SK-N-DZ (cell line): ENCODE measurements at regions not wholly inside any gene's neighbourhood (a gene's known extent, or its start where the extent isn't known, plus 50 kb on each side); places are given as distances from the start of the nearest gene placed in this dataset.
"Not testable (repeated sequence)": the region's sequence is repeated elsewhere in the genome, so short reads cannot be mapped to it uniquely, and the experiment has no call there.

ENCODE experiments used
- DNase-seq: peaks from one replicate; pipeline ENCODE4 v3.0.0-alpha.2; 2015; ENCODE audit warnings: low spot score

DNA sequence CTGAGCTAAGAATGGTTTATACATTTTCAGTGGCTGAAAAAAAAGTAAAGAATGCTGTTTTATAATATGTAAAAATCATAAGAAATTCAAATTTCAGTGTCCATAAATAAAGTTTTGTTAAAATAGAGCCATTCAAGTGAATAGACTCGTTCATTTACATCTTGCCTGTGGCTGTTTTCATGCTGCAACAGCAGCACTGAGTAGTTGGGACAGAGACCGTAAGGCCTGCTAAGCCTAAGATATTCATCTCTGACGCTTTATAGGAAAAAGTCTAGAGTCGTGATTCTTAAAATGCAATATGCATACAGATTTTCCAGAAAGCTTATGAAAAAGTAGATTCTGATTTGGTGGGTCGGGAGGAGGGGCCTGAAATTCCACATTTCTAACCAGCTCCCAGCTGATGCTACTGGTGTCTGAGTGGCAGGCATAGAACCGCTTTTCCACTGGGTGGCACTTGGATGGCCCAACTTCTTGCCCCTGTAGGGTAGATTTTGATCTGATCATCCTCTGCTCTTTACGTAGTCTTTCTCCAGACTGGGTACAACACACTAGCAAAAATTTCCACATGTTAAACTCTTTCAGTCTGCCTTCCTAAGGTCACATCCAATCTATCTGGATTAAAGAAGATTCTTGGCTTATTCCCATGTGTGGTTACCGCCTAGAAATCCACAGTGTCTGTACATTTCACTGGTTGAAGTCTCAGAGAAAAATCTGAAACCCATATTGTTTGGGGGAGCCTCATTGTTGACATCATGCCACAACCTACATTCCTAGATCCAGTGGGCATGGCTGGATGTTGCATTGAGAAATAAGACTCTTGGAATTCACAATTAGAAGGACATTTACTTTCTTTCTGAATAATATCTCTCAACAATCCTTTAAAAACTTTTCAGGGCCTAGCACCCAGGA lies 151.2 kb downstream of the C12orf75 start:
- DNase-seq = no peak

- DNase-seq = no peak
Observed at GRCh38 chr12:105482951-105483350, 152.5 kb downstream of the C12orf75 start.

DNA sequence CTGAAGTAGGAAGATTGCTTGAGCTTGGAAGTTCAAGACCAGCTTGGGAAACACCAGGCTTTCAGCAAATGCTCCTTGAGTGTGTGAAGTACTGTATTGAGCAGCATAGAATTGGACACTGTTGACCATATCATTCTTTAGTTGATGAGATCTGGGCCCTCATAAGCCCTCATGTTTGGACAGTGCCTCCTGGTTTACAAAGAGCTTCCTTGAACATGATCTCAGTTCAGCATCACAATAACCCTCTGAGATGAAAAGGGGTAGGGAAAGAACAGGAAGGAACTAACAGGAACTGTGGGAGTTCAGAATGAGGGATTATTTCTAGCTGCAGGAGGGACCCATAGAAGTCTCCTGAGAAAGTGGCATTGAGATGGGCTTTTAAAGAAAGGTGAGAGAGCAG lies 153.2 kb downstream of the C12orf75 start:
- no peak for DNase-seq

DNA sequence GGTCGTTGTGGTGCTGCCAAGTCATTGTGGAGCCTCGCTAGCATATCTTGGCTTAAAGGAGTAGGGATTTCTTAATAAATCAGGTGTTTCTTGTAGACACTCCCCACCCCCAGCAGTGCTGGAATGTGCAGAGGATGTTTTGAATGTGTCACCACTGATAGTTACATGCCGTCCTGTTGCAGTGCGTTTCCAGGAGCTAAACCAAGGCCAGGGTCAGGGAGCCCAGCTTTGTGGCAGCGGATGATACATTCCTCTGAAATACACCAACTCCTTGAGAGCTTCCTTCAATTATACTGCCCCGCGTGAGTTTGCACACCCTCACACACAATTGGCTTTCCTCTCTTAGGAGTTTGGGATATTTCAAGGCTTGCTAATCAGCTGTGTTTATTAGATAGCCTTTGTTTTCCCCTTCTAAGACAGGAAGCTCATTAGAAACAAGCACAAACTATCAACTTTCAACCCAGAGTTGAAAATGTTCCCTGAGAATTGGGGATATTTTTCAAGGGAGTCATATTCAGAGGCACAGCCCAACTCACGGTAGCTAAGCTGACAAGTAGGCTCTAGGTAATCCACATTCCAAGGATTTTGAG lies 154.9 kb downstream of the C12orf75 start:
- no peak for DNase-seq

GRCh38 chr12:105485921-105486320 lies 155.4 kb downstream of the C12orf75 start:
- no peak for DNase-seq

- DNase-seq = no peak
Observed at GRCh38 chr12:105487963-105488362, 157.5 kb downstream of the C12orf75 start.

DNA sequence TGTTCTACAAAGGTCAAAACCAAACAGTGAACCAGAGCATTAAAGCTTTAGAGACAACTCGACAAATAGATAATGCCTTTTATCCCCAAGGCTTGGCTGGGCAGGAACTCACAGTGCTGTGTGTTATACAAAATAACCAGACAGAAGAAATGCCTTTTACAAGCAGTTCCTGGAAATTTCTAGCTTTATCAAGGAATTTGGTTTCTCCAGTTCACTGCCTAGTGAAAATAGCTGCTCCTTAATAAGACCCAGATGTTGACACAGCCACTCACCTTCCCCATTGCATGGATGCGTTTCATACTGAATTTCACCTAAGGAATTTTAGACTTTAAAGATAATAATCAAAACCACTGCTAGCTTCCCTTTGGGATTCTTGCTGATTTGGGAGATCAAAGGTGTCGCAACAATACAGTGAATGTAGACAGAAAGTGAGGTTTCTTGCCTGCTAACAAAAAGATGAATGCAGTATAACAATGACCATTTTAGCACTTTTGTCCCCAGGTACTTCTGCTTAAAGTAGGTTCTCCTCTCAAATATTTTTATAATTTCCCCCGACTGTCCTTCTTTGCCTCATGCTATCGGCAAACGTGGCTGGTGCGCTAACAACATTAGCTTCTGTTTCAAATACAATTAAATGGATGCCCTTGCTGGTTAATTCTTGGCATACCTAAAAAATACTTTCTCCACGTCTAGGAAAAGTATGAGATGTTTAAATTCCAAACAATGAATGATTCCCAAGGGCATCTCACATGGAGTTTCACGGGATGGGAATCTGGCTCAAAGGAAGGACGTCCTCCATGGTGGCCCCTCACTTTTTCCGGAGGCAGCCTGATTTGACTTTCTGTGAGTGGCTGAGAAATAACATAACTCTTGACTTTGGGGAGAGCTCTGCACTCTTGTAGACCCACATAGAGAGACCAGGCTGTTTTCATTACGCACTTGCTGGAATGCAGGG lies 162.4 kb downstream of the C12orf75 start:
- no peak for DNase-seq

DNA sequence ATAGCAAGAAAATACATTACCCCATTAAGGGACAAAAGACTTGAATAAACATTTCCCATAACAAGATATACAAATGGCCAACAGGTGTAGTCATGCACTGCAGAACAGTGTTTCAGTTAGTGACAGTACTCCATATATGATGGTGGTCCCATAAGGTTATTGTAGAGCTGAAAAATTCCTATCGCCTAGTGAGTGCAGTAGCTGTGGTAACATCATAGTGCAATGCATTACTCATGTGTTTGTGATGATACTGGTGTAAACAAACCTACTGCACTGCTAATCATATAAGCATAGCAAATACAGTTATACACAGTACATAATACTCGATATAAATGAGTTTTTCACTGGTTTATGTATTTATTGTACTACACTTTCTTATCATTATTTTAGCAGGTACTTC lies 168.7 kb downstream of the C12orf75 start:
- DNase-seq = no peak

- not testable (repeated sequence) for DNase-seq
Observed at GRCh38 chr12:105500676-105501075, 170.2 kb downstream of the C12orf75 start.

DNA sequence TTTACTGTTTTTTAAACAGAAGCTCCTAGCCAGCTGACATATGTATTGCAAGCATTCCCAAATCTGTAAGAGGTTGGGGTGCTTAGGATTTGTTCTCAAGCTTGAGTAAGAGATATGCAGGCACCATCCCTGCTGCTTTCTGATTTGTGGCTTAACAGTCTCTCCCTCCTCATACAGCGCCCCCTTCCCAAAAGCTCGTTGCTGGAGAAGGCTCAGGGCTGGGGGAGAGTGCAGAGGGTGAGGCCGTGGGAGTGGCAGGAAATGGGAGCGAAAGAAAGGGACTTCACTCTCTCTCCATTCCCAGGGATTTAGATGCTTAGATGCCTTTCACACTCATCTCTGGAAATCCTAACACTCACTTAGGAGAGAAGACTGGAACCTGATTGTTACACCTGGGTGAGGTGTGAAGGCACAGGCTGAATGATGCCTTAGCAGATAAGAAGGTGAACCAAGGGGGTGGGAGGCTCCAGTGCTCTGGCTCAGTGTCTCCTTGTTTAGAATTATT lies 172.0 kb downstream of the C12orf75 start:
- DNase-seq = no peak

DNA sequence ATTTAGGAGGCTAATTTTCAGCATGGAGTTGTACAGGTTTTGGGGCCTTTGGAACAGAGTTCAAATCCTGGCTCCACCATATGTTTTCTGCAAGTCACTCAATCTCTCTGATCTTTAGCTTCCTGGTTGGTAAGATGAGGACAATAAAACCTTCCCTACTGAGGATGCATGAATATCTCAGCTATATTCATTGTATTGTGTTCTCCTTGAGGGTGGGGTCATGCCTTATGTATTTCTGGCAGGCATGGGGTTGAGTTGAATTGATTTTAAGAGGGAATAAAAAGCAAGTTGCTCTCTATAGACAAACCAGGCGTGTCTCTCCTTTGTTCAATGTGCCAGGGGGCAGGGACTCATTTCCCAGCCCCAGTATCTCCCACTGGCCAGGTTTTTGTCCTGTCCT lies 173.1 kb downstream of the C12orf75 start:
- DNase-seq = no peak

- no peak for DNase-seq
Observed at GRCh38 chr12:105504286-105504685, 173.8 kb downstream of the C12orf75 start.

DNA sequence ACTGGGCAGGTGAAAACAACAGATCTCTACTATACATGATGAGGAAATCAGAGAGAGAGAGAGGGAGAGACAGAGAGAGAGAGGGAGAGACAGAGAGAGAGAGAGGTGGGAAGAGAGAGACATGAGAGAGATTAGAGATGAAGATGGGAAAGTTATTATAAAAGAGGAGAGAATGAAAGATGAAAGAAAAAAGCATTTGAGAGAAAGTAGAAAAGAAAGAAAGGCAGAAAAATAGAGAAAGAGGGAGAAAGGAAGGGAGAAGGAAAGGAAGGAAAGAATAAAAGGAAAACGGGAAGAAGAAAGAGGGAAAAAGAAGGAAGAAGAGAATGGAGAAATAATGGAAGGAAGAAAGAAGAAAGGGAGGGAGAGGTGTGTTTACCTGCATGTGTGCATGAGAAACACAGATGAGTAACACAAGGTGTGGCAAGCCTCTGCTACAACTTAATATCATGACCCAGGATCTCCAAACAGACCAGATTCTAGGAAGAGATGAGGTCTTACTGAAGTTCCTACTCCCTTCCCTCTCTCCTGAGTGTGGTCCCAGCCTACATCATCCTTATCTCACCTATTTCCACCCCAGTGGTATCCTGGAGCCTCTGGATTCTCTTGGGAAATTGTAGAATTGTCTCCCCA lies 176.3 kb downstream of the C12orf75 start:
- DNase-seq = no peak

DNA sequence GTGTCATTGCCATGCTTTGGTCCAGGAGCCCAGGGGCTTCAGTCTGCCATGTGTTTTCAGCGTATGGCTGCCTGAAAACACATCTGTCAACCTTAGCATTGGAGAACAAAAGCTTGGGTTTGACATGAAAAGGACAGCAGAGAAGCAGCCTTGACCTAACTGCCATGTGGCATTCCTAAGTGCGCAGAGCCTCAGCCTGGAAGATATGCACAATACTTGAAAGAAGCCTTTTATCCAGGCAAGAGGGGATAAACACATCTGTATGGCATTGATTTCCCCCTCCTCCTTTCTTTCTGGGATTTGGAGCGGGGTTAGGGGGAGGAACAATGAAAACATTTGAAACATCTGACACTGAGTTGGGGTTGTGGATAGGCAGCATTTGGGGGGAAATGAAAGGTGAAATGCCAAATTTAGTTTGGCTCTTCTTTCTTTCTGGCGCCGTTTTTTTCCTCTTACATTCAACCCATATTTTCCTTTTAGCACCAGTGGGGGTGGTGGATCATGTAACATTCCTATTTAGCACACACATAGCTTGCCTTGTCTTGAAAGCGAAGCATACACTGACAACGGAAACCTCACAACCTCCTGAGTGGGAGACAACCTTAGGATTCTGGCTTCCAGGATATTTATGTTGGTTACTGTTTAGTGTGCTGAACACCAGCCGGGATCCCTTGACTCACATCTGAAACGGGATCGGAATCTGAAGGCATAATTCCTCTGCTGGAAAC lies 177.0 kb downstream of the C12orf75 start:
- no peak for DNase-seq

DNA sequence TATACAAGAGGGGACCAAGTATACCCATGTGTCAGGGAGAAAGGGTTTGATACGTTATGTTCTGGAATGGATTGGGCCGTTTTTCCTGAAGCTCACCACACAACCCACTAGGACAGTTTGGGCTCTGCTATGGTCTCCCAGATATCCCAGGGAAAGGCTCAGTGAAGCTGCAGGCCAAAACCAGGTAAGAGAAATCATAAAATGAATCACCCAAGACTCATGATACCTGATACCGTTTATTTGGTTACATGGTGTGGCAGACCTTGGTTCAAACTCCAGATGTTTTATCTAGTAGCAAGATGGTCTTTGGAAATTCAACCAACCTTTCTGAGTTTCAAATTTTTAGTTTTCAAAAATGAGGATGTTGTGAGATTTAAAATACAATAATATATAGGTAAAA lies 177.6 kb downstream of the C12orf75 start:
- no peak for DNase-seq

- DNase-seq = no peak
Observed at GRCh38 chr12:105510526-105510925, 180.0 kb downstream of the C12orf75 start.

DNA sequence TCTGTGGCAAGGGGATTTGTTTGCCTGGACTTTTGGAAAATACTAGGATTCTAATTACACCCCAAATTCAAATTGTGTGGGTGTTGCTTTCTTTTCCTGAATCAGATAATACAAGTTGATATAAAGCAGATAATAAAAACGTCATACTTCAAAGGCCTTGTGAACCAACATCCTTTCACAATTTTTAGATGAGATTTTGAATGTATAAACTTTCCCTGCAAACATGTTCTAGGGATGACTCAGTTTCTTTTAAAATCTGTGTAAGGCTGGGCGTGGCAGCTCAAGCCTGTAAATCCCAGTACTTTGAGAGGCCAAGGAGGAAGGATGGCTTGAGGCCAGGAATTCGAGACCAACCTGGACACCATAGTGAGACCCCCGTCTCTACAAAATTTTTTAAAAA lies 182.4 kb downstream of the C12orf75 start:
- not testable (repeated sequence) for DNase-seq

DNA sequence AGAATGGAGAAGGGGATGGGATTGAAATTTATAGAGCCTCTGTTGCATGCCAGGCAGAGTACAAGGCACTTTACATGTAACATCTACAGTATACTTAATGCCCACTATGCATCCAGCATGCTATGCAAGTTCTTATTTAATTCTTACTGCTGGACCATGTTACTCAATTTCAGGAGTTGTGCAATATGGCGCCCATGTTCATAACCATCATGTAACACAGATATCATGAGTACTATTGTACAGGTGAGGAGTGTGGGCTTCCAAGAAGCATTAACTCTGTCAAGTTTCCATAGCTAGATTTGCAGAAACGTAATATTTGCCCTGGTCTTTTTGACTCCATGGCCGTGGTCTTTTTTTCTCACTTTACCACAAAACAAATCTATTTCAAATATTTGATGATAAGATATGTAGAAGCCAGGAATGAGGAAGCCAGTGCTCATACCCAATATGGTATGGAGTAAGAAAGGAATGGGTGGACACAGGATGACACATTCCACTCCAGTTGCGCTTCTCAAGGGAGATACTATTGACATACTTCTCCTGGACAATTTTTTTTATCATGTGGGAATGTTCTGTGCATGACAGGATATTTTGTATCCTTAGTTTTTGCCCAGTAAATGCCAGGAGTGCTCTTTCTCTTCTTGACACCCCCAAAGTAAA lies 191.8 kb downstream of the C12orf75 start:
- DNase-seq = no peak

GRCh38 chr12:105523164-105524057 lies 192.9 kb downstream of the C12orf75 start:
- peak; percentile 79 for DNase-seq
